Transverse colon (tissue), 4 donors: ENCODE measurements at regions not wholly inside any gene's neighbourhood (a gene's known extent, or its start where the extent isn't known, plus 50 kb on each side); places are given as distances from the start of the nearest gene placed in this dataset.

Experiments
- DNase-seq: peaks from one replicate; pipeline ENCODE4 v3.0.0-alpha.2; 2019
- H3K27ac ChIP-seq, 4 donors: fragments of 200-600 bp; sonication (generic); 2 replicates each; pipeline ENCODE4 v1.5.1; 2016 to 2018; ENCODE audit warnings: inconsistent platforms in 4 of 4
- H3K27me3 ChIP-seq: fragments of 200-600 bp; sonication (generic); 2 replicates; pipeline ENCODE4 v1.5.1; 2017; ENCODE audit warnings: inconsistent platforms
- H3K36me3 ChIP-seq, 4 donors: fragments of 200-600 bp; sonication (generic); 2 replicates each; pipeline ENCODE4 v1.5.1; 2017 to 2019; ENCODE audit warnings: inconsistent platforms in 4 of 4
- H3K4me1 ChIP-seq, 4 donors: fragments of 200-600 bp; sonication (generic); 2 replicates each; pipeline ENCODE4 v1.5.1; 2017 to 2020; ENCODE audit warnings: inconsistent platforms in 4 of 4
- H3K4me3 ChIP-seq, 4 donors: fragments of 200-600 bp; sonication (generic); 1 replicate in 1 of 4; 2 replicates in 3 of 4; pipeline versions ENCODE4 v1.5.1 to v1.6.1; 2017 to 2019; ENCODE audit warnings: inconsistent platforms in 4 of 4
- H3K9me3 ChIP-seq, 2 donors: fragments of 200-600 bp; sonication (generic); 2 replicates each; pipeline ENCODE4 v1.5.1; 2017 to 2019; ENCODE audit warnings: inconsistent platforms in 2 of 2
- CTCF ChIP-seq, 5 experiments: fragments of 200-600 bp in 3 of 5; fragments of 450-650 bp in 2 of 5; sonication (generic) in 3 of 5; IDR thresholded peaks; 1 replicate in 2 of 5; 2 replicates in 3 of 5; pipeline ENCODE4 v1.5.1; 2016 to 2017; ENCODE audit warnings: antibody characterized with exemption in 5 of 5, inconsistent platforms in 3 of 5, mild to moderate bottlenecking in 2 of 5, moderate library complexity in 1 of 5
- EP300 ChIP-seq: sonication (generic); formaldehyde crosslinking; IDR thresholded peaks from one replicate; pipeline ENCODE4 v1.6.1; 2017; ENCODE audit warnings: antibody characterized with exemption, low read depth
- POLR2A ChIP-seq: fragments of 450-650 bp; IDR thresholded peaks from one replicate; pipeline ENCODE4 v1.6.1; 2016; ENCODE audit warnings: antibody characterized with exemption, mild to moderate bottlenecking, moderate library complexity
- POLR2AphosphoS5 ChIP-seq, 3 donors: sonication (generic); formaldehyde crosslinking; IDR thresholded peaks; one replicate each; pipeline ENCODE4 v1.6.1; 2016; ENCODE audit warnings: antibody characterized with exemption in 3 of 3
- WGBS, 2 donors: methylation state at CpG; one replicate each; pipeline ENCODE4 v1.1.5; 2018; ENCODE audit warnings: low coverage in 1 of 2; 5-methylcytosine and 5-hydroxymethylcytosine counted together
- in situ Hi-C, 4 donors: fragments of 200-750 bp; cut with MboI; loops; one replicate each; pipeline versions ENCODE4 v1.15.0 to v1.15.1; 2017; ENCODE audit warnings: low sequenced_read_pairs in 3 of 4, low pct_ligation_motif_present in 1 of 4, low pct_unique_long_range_greater_than_20kb in 1 of 4
- intact Hi-C: fragments of 100-400 bp; cut with DNase I; formaldehyde crosslinking; loops from one replicate; pipeline ENCODE4 v1.15.1; 2023; ENCODE audit warnings: low total_unique reads

- WGBS, 2 donors: 73 to 89% methylated on average over 2 of the region's 2 CpGs
- no peak overlapping the region for H3K27ac ChIP-seq
- no peaks in the 10 kb centered on the region for H3K36me3 ChIP-seq
- H3K4me3 ChIP-seq: no peak overlapping the region
- in situ Hi-C loops: no loop called here
- TF ChIP-seq POLR2A: no peak
- no peak for TF ChIP-seq CTCF (IDR thresholded peaks at IDR 0.05)
- TF ChIP-seq EP300: no peak
- no peak for TF ChIP-seq POLR2AphosphoS5 (IDR thresholded peaks at IDR 0.05)
- no peaks in the 10 kb centered on the region for H3K9me3 ChIP-seq
- no peaks in the 10 kb centered on the region for H3K27me3 ChIP-seq
- H3K4me1 ChIP-seq: no peaks in the 10 kb centered on the region
- no peak for DNase-seq
- intact Hi-C loops: no loop called here
Measured at GRCh38 chr15:87225436-87225835, 1031.1 kb downstream of the NTRK3 start.

GRCh38 chr15:87224404-87224803 lies 1032.1 kb downstream of the NTRK3 start:
- WGBS, 2 donors: 77% methylated on average over 3 of the region's 3 CpGs; no CpG with 5 or more reads in 1 of the 2 donors
- H3K27me3 ChIP-seq: no peaks in the 10 kb centered on the region
- H3K4me1 ChIP-seq: no peaks in the 10 kb centered on the region
- intact Hi-C loops (no loop called here), in situ Hi-C loops (no loop called here)
- H3K4me3 ChIP-seq: no peak overlapping the region
- H3K36me3 ChIP-seq: no peaks in the 10 kb centered on the region
- no peak overlapping the region for H3K27ac ChIP-seq
- no peak for DNase-seq
- no peaks in the 10 kb centered on the region for H3K9me3 ChIP-seq
- no peak for TF ChIP-seq EP300

- Histone ChIP-seq H3K27me3 (no peaks in the 10 kb centered on the region), H3K36me3 (no peaks in the 10 kb centered on the region), H3K4me1 (no peaks in the 10 kb centered on the region), H3K27ac (no peak overlapping the region), H3K4me3 (no peak overlapping the region), H3K9me3 (no peaks in the 10 kb centered on the region)
- in situ Hi-C loops: no loop called here
- intact Hi-C loops: no loop called here
- 59% methylated on average over 6 of the region's 6 CpGs for WGBS, 2 donors
- TF ChIP-seq EP300 (no peak), POLR2AphosphoS5 (IDR thresholded peaks at IDR 0.05) (no peak), CTCF (IDR thresholded peaks at IDR 0.05) (no peak), POLR2A (no peak)
- no peak for DNase-seq
Measured at GRCh38 chr15:87219650-87220615, 1036.6 kb downstream of the NTRK3 start.

- no peak for TF ChIP-seq POLR2A
- no peak for TF ChIP-seq CTCF (IDR thresholded peaks at IDR 0.05)
- no peak for TF ChIP-seq POLR2AphosphoS5 (IDR thresholded peaks at IDR 0.05)
- TF ChIP-seq EP300: no peak
- H3K4me1 ChIP-seq: no peaks in the 10 kb centered on the region
- H3K9me3 ChIP-seq: no peaks in the 10 kb centered on the region
- no peak overlapping the region for H3K27ac ChIP-seq
- in situ Hi-C loops (no loop called here), intact Hi-C loops (no loop called here)
- no peak for DNase-seq
- no peaks in the 10 kb centered on the region for H3K27me3 ChIP-seq
- no peak overlapping the region for H3K4me3 ChIP-seq
- no peaks in the 10 kb centered on the region for H3K36me3 ChIP-seq
- WGBS, 2 donors: 92% methylated on average over 1 of the region's 1 CpG; no CpG with 5 or more reads in 1 of the 2 donors
Measured at GRCh38 chr15:87215100-87215499, 1041.4 kb downstream of the NTRK3 start.
